ENCODE measurements at regions not wholly inside any gene's neighbourhood (a gene's known extent, or its start where the extent isn't known, plus 50 kb on each side); places are given as distances from the start of the nearest gene placed in this dataset.
A peak's percentile ranks its signal among the peaks of the same experiment; 100 is the strongest.

DNA sequence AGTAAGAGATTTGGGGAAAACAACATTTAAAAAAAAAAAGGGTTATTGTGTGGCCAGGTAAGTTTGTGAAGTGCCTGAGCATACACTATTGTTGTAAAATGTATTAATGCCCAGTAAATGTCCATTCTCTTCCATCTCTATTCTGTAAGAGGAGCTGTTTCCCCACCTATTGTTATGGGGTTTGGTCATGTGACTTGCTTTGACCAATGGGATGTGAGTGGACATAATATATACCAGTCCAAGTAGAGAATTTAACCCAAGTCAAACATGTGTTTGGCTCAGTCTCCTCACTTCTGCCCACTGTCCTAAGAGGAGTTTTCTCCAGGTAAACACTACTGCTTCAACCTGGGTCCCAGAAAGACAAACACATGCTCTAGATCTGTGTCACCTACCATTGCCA lies 377.1 kb downstream of the FOXA2 start:
- TF ChIP-seq, protein P1, sequence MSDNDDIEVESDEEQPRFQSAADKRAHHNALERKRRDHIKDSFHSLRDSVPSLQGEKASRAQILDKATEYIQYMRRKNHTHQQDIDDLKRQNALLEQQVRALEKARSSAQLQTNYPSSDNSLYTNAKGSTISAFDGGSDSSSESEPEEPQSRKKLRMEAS (IDR thresholded peaks at IDR 0.05; ENCODE audit: low read depth, low read length): no peak
- TF ChIP-seq MYC (IDR thresholded peaks at IDR 0.05; ENCODE audit: low read depth, low read length): no peak
- no peak for TF ChIP-seq POLR2A (IDR thresholded peaks at IDR 0.05; ENCODE audit: extremely low read depth, insufficient read length)
- TF ChIP-seq, protein P2, sequence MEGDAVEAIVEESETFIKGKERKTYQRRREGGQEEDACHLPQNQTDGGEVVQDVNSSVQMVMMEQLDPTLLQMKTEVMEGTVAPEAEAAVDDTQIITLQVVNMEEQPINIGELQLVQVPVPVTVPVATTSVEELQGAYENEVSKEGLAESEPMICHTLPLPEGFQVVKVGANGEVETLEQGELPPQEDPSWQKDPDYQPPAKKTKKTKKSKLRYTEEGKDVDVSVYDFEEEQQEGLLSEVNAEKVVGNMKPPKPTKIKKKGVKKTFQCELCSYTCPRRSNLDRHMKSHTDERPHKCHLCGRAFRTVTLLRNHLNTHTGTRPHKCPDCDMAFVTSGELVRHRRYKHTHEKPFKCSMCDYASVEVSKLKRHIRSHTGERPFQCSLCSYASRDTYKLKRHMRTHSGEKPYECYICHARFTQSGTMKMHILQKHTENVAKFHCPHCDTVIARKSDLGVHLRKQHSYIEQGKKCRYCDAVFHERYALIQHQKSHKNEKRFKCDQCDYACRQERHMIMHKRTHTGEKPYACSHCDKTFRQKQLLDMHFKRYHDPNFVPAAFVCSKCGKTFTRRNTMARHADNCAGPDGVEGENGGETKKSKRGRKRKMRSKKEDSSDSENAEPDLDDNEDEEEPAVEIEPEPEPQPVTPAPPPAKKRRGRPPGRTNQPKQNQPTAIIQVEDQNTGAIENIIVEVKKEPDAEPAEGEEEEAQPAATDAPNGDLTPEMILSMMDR (IDR thresholded peaks at IDR 0.05; ENCODE audit: low read depth, low read length): no peak
- peak; percentile 19 for DNase-seq (ENCODE audit: low read depth)
- H3K4me3 ChIP-seq (ENCODE audit: low read depth, low read length): no peak overlapping the region

DNA sequence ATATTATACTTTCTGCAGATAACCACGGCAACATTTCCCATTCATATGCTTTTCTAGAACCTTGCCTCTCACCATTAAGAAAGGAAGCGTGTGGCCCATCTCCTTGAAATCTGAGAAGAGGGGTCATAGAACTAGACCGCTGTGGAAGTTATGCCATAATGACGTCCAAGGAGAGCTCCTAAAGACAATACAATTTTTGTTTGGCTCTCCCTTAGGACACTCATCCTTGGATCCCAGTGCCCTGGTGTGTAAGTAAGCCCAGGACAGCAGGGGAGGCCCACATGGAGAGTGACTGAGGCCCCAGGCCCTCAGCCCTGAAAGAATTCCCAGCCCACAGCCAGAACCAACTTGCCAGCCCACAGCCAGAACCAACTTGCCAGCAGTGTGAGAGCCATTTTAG lies 379.6 kb downstream of the FOXA2 start:
- no peak for DNase-seq (ENCODE audit: low read depth)
- H3K4me3 ChIP-seq (ENCODE audit: low read depth, low read length): no peak overlapping the region
- TF ChIP-seq MYC (IDR thresholded peaks at IDR 0.05; ENCODE audit: low read depth, low read length) (no peak), POLR2A (IDR thresholded peaks at IDR 0.05; ENCODE audit: extremely low read depth, insufficient read length) (no peak)
- TF ChIP-seq, protein P1 (IDR thresholded peaks at IDR 0.05; ENCODE audit: low read depth, low read length): no peak
- TF ChIP-seq, protein P2 (IDR thresholded peaks at IDR 0.05; ENCODE audit: low read depth, low read length): no peak

DNA sequence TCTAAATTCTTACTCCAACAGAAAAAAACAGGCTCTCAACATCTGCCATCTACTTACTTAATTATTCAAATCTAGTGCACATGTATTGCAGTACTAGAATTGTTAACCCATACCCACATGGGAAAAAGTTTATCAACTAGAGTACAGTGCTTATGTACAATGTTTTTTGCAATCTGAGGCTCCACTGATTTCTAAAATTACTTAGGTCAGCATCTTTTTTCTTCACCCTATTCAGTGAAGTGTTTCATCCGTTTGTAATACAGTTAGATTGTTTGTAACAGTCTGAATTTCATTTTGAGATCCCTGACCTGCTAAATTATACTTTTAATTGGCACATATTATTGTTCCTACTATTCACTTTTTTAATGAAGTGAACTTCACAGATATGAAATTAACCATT lies 402.2 kb downstream of the FOXA2 start:
- H3K4me3 ChIP-seq (ENCODE audit: low read depth, low read length): no peak overlapping the region
- TF ChIP-seq, protein P2 (IDR thresholded peaks at IDR 0.05; ENCODE audit: low read depth, low read length): no peak
- TF ChIP-seq POLR2A (IDR thresholded peaks at IDR 0.05; ENCODE audit: extremely low read depth, insufficient read length) (no peak), MYC (IDR thresholded peaks at IDR 0.05; ENCODE audit: low read depth, low read length) (no peak)
- TF ChIP-seq, protein P1 (IDR thresholded peaks at IDR 0.05; ENCODE audit: low read depth, low read length): no peak
- DNase-seq (ENCODE audit: low read depth): no peak

DNA sequence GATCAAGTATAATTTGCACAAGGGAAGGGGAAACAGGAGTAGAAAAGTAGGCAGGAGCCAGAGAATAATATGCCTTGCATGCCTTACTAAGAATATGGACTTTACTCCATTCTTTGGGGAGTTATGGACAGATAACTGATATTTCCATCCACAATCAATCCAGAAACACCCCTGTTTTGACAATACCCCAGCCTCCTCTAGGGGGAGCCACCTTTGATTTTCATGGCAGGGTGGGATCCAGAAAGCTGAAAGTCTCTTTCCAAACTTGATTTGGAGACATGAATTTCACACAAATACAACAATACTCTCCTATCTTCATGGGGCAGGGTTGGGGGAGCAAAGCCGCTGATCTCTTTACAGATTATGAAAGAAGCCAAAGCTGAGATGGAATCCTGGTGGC lies 404.1 kb downstream of the FOXA2 start:
- TF ChIP-seq, protein P2 (IDR thresholded peaks at IDR 0.05; ENCODE audit: low read depth, low read length): peak; percentile 79
- no peak for TF ChIP-seq MYC (IDR thresholded peaks at IDR 0.05; ENCODE audit: low read depth, low read length)
- DNase-seq (ENCODE audit: low read depth): peak; percentile 4
- H3K4me3 ChIP-seq (ENCODE audit: low read depth, low read length): no peak overlapping the region

DNA sequence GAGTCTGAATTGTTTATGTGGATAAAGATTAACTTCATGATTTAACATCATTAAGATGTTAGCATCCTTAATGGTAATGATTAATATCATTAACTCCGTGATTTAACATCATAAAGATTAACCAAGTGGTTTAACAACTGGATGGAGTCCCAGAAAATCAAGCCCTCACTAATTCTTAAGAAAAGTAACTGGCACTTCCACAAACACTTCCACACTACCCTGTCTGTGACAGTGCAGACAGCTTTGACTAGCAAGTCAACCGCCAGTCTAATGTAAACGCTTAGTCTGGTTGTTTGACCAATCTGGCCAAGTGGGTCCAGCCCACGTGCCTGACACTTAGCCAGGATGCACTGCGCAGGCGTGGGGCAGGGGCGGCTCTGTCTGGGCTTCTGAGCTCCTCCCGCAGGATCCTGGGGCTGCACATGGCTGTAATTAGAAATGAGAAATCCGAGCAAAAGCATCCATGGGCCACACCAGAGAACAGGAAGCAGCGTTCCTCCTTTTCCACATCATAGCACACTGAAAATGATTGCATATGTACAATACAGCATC lies 424.2 kb downstream of the FOXA2 start:
- DNase-seq (ENCODE audit: low read depth): no peak
- no peak overlapping the region for H3K4me3 ChIP-seq (ENCODE audit: low read depth, low read length)
- no peak for TF ChIP-seq MYC (IDR thresholded peaks at IDR 0.05; ENCODE audit: low read depth, low read length)
- TF ChIP-seq, protein P1 (IDR thresholded peaks at IDR 0.05; ENCODE audit: low read depth, low read length): no peak
- no peak for TF ChIP-seq POLR2A (IDR thresholded peaks at IDR 0.05; ENCODE audit: extremely low read depth, insufficient read length)
- TF ChIP-seq, protein P2 (IDR thresholded peaks at IDR 0.05; ENCODE audit: low read depth, low read length): no peak

DNA sequence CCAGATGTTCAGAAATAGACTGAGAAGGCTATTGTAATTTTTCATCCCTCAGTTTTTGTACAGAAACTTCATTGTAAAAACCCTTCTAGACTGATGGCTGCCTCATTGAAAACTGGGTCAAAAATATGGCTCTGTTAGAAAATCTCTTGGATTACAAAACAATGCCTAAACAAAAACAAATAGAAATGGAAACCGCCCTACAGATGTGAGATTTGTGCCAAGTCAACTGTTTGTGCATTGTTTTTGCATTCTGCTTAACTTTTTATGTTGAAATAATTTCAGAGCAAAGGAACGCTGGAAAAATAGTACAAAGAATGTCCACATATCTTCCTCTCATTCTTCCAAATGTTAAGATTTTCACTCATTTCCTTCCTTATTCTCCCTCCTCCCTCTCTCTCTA lies 425.1 kb downstream of the FOXA2 start:
- TF ChIP-seq POLR2A (IDR thresholded peaks at IDR 0.05; ENCODE audit: extremely low read depth, insufficient read length) (no peak), MYC (IDR thresholded peaks at IDR 0.05; ENCODE audit: low read depth, low read length) (no peak)
- TF ChIP-seq, protein P1 (IDR thresholded peaks at IDR 0.05; ENCODE audit: low read depth, low read length): no peak
- TF ChIP-seq, protein P2 (IDR thresholded peaks at IDR 0.05; ENCODE audit: low read depth, low read length): no peak
- DNase-seq (ENCODE audit: low read depth): no peak
- no peak overlapping the region for H3K4me3 ChIP-seq (ENCODE audit: low read depth, low read length)

Data from NB4 (cell line).